Lower leg skin (tissue), 3 donors: ENCODE measurements at regions not wholly inside any gene's neighbourhood (a gene's known extent, or its start where the extent isn't known, plus 50 kb on each side); places are given as distances from the start of the nearest gene placed in this dataset.
"Not testable (repeated sequence)": the region's sequence is repeated elsewhere in the genome, so short reads cannot be mapped to it uniquely, and the experiment has no call there.

Experiments used
- CTCF ChIP-seq, 3 donors: fragments of 450-650 bp; IDR thresholded peaks; one replicate each; pipeline ENCODE4 v1.5.1; 2016; ENCODE audit warnings: antibody characterized with exemption in 3 of 3, mild to moderate bottlenecking in 3 of 3, moderate library complexity in 2 of 3
- POLR2A ChIP-seq, 2 donors: fragments of 450-650 bp; IDR thresholded peaks; one replicate each; pipeline ENCODE4 v1.6.1; 2016 to 2017; ENCODE audit warnings: antibody characterized with exemption in 2 of 2, mild to moderate bottlenecking in 1 of 2, moderate library complexity in 1 of 2

DNA sequence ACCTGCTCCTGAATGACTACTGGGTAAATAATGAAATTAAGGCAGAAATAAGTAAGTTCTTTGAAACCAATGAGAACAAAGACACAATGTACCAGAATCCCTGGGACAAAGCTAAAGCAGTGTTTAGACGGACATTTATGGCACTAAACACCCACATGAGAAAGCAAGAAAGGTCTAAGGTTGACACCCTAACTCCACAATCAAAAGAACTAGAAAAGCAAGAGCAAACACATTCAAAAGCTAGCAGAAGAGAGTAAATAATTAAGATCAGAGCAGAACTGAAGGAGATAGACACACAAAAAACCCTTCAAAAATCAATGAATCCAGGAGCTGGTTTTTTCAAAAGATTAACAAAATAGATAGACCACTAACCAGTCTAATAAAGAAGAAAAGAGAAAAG is 203.2 kb upstream of the LRRC61 start:
- not testable (repeated sequence) for TF ChIP-seq POLR2A, CTCF (IDR thresholded peaks at IDR 0.05)
